Astrocyte of the cerebellum (primary cell): ENCODE measurements at regions not wholly inside any gene's neighbourhood (a gene's known extent, or its start where the extent isn't known, plus 50 kb on each side); places are given as distances from the start of the nearest gene placed in this dataset.

Source experiments
- DNase-seq: peaks from one replicate; pipeline ENCODE4 v3.0.0-alpha.2; 2011; ENCODE audit warnings: low read depth
- H3K4me3 ChIP-seq: 2 replicates; pipeline ENCODE4 v1.5.1; 2011; ENCODE audit warnings: mild to moderate bottlenecking, low read depth, low read length, moderate library complexity
- in situ Hi-C: cut with HindIII; loops from 2 replicates; pipeline ENCODE4 v1.10.0; 2017; ENCODE audit warnings: low sequenced_read_pairs
- TF ChIP-seq, protein P1 (sequence below): IDR thresholded peaks from 2 replicates; pipeline ENCODE4 v1.5.1; 2012; ENCODE audit warnings: low read length, low read depth, moderate library complexity, mild to moderate bottlenecking; ENCODE audit errors: missing control alignments

DNA sequence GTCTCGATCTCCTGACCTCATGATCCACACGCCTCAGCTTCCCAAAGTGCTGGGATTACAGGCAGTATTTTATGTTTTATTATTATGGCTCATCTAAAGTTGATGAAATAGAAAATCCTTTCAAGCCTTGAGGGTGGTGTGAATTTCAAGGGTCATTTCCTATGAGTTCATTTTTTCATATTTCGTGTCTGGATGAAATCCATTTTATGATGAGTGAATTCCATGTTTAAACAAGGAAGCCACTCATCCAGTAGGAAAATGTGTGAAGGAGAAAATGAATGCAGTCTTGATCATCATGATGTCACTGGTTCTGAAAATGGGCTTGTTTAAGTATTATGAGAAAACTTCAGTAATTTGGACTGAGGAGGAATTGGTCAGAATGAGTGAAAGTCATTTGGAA, 74.6 kb upstream of the ZSWIM6 start:
- in situ Hi-C loops, result no loop called here
- TF ChIP-seq, protein P1, sequence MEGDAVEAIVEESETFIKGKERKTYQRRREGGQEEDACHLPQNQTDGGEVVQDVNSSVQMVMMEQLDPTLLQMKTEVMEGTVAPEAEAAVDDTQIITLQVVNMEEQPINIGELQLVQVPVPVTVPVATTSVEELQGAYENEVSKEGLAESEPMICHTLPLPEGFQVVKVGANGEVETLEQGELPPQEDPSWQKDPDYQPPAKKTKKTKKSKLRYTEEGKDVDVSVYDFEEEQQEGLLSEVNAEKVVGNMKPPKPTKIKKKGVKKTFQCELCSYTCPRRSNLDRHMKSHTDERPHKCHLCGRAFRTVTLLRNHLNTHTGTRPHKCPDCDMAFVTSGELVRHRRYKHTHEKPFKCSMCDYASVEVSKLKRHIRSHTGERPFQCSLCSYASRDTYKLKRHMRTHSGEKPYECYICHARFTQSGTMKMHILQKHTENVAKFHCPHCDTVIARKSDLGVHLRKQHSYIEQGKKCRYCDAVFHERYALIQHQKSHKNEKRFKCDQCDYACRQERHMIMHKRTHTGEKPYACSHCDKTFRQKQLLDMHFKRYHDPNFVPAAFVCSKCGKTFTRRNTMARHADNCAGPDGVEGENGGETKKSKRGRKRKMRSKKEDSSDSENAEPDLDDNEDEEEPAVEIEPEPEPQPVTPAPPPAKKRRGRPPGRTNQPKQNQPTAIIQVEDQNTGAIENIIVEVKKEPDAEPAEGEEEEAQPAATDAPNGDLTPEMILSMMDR, result no peak
- no peak overlapping the region for H3K4me3 ChIP-seq
- no peak for DNase-seq

GRCh38 chr5:61261136-61261535, 70.9 kb upstream of the ZSWIM6 start:
- TF ChIP-seq, protein P1, result no peak
- in situ Hi-C loops, result no loop called here
- no peak for DNase-seq
- no peak overlapping the region for H3K4me3 ChIP-seq

DNA sequence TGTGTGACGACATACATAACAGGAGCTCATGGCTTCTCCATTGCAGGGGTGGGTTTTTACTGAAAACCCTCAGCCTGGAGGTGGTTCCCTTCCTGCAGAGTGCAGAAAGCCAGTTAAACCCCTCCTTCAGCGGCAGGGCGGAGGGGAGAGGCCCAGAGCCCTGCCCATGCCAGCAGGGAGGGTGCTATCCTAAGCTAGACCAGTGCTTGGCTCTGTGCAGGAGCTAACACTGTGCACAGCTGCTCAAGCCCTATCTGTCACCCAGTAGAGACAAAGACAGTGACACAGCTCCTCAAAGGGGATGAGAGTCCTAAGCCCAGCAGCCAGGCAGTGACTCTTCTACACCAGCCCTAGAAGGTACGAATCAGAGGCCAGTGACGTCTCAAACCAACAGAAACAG, 70.0 kb upstream of the ZSWIM6 start:
- TF ChIP-seq, protein P1, result no peak

GRCh38 chr5:61263072-61263471, 69.0 kb upstream of the ZSWIM6 start:
- TF ChIP-seq, protein P1, result no peak
- in situ Hi-C loops, result no loop called here
- no peak overlapping the region for H3K4me3 ChIP-seq
- DNase-seq, result no peak

More for the DNA sequence above, 70.0 kb upstream of the ZSWIM6 start:
- DNase-seq, result no peak
- in situ Hi-C loops, result no loop called here
- no peak overlapping the region for H3K4me3 ChIP-seq

GRCh38 chr5:61263561-61264272, 68.3 kb upstream of the ZSWIM6 start:
- no peak overlapping the region for H3K4me3 ChIP-seq
- no peak for DNase-seq
- TF ChIP-seq, protein P1, result no peak
- in situ Hi-C loops, result no loop called here

DNA sequence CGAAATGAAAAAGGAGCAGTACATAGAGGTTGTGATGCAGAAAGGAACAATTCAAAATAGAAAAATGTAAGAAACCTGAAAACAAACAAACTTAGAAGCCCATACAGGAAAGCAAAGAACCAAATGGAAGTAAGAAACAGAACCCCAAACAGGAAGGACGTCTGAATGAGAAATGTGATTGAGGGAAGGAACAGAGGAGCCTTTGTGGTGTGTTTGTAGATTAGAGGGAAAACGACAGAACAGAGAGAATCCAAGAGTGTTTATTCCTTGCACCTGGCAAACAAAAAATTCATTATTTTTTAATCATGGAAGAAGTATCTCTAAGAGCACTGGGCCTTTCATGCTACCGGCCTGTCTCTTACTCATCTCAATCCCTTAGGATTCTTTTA, 67.8 kb upstream of the ZSWIM6 start:
- in situ Hi-C loops, result no loop called here
- H3K4me3 ChIP-seq, result no peak overlapping the region
- TF ChIP-seq, protein P1, result no peak
- no peak for DNase-seq
